K562 (cell line): ENCODE measurements at regions not wholly inside any gene's neighbourhood (a gene's known extent, or its start where the extent isn't known, plus 50 kb on each side); places are given as distances from the start of the nearest gene placed in this dataset.
A peak's percentile ranks its signal among the peaks of the same experiment; 100 is the strongest.

ENCODE experiments used
- CHD4 ChIP-seq: fragments of 200-600 bp; sonication (generic); IDR thresholded peaks from 3 replicates; pipeline ENCODE4 v1.6.1; 2012; ENCODE audit warnings: low read depth, mild to moderate bottlenecking, mixed read lengths, low read length, inconsistent platforms; ENCODE audit not compliant: insufficient read depth, insufficient replicate concordance, poor library complexity, severe bottlenecking
- CHD7 ChIP-seq: fragments of 200-600 bp; sonication (generic); IDR thresholded peaks from one replicate; pipeline ENCODE4 v1.6.1; 2012; ENCODE audit warnings: mild to moderate bottlenecking, low read depth, low read length, inconsistent platforms
- CTBP1 ChIP-seq: fragments of 450-650 bp; IDR thresholded peaks from 2 replicates; pipeline ENCODE4 v1.6.1; 2016; ENCODE audit warnings: borderline replicate concordance
- GABPA ChIP-seq: fragments of 200-800 bp; sonication (Bioruptor generic); conservative IDR thresholded peaks from 2 replicates; pipeline ENCODE4 v1.6.1; 2016; ENCODE audit warnings: low read depth, missing genetic modification characterization, missing compliant biosample characterization
- HDAC8 ChIP-seq: fragments of 450-650 bp; IDR thresholded peaks from 2 replicates; pipeline ENCODE4 v1.6.1; 2016; ENCODE audit warnings: mild to moderate bottlenecking, missing genetic modification characterization, moderate library complexity, missing compliant biosample characterization
- ILF3 ChIP-seq: fragments of 450-650 bp; IDR thresholded peaks from 2 replicates; pipeline ENCODE4 v1.6.1; 2018; ENCODE audit warnings: antibody characterized with exemption, mild to moderate bottlenecking, moderate library complexity, borderline replicate concordance
- JUN ChIP-seq, 2 experiments: sonication (generic) in 1 of 2; formaldehyde crosslinking in 1 of 2; IDR thresholded peaks; 2 replicates each; pipeline versions ENCODE4 v1.6.1 to v1.8.0; 2012 to 2022; ENCODE audit warnings: borderline replicate concordance in 2 of 2, mild to moderate bottlenecking in 2 of 2, improper control_type of control experiment in 1 of 2, low read depth in 1 of 2, low read length in 1 of 2, missing genetic modification reagents in 1 of 2
- MEF2A ChIP-seq: IDR thresholded peaks from 2 replicates; pipeline ENCODE4 v1.6.1; 2011; ENCODE audit warnings: low read depth, mild to moderate bottlenecking, low read length, moderate library complexity; ENCODE audit not compliant: control insufficient read depth
- NFIX ChIP-seq: fragments of 250-450 bp; sonication (Bioruptor Pico); IDR thresholded peaks from 2 replicates; pipeline ENCODE4 v1.4.0; 2020; ENCODE audit warnings: low read depth, mild to moderate bottlenecking, moderate library complexity
- NFYB ChIP-seq: IDR thresholded peaks from 2 replicates; pipeline ENCODE4 v1.6.1; 2011; ENCODE audit warnings: mild to moderate bottlenecking, moderate library complexity; ENCODE audit not compliant: insufficient read length; ENCODE audit errors: extremely low read depth
- PHTF2 ChIP-seq: fragments of 250-450 bp; sonication (Bioruptor Pico); IDR thresholded peaks from 2 replicates; pipeline ENCODE4 v1.5.0; 2021; ENCODE audit warnings: mild to moderate bottlenecking
- POLR2AphosphoS2 ChIP-seq: IDR thresholded peaks from 2 replicates; pipeline ENCODE4 v1.6.1; 2012; ENCODE audit warnings: low read length, improper control_type of control experiment
- RBM22 ChIP-seq: fragments of 200-400 bp; formaldehyde crosslinking; IDR thresholded peaks from 2 replicates; pipeline ENCODE4 v1.6.1; 2018; ENCODE audit warnings: low read length, low read depth; ENCODE audit not compliant: poor library complexity, severe bottlenecking
- RBM34 ChIP-seq: fragments of 200-400 bp; formaldehyde crosslinking; IDR thresholded peaks from 2 replicates; pipeline ENCODE4 v1.6.1; 2018; ENCODE audit warnings: low read length, borderline replicate concordance; ENCODE audit not compliant: insufficient read depth
- RCOR1 ChIP-seq, 2 experiments: IDR thresholded peaks; 2 replicates each; pipeline ENCODE4 v1.6.1; 2012; ENCODE audit warnings: low read depth in 2 of 2, low read length in 2 of 2, borderline replicate concordance in 1 of 2, improper control_type of control experiment in 1 of 2
- ZNF324 ChIP-seq: fragments of 250-450 bp; sonication (Bioruptor Pico); IDR thresholded peaks from 2 replicates; pipeline ENCODE4 v1.4.0; 2020; ENCODE audit warnings: mild to moderate bottlenecking
- ZNF830 ChIP-seq: fragments of 250-450 bp; sonication (Bioruptor Pico); IDR thresholded peaks from 2 replicates; pipeline ENCODE4 v1.5.0; 2021; ENCODE audit warnings: mild to moderate bottlenecking

- TF ChIP-seq CHD7 (no peak), POLR2AphosphoS2 (no peak), RCOR1 (IDR thresholded peaks at IDR 0.05; ENCODE audit: borderline replicate concordance in 1 of 2, low read depth in 2 of 2, low read length in 2 of 2) (peak in 1 of 2 experiments; percentile 51; a peak in 1 of 4 replicates), JUN (IDR thresholded peaks at IDR 0.05; ENCODE audit: borderline replicate concordance, low read depth, low read length) (no peak), JUN (CRISPR knock-in tag; IDR thresholded peaks at IDR 0.05; ENCODE audit: borderline replicate concordance) (no peak), PHTF2 (CRISPR knock-in tag) (no peak), GABPA (tag) (no peak), ZNF324 (no peak), NFYB (no peak), ZNF830 (no peak), NFIX (CRISPR knock-in tag) (no peak), MEF2A (no peak), HDAC8 (tag) (no peak), RBM22 (no peak), CTBP1 (peak; percentile 75), RBM34 (no peak), CHD4 (no peak), ILF3 (no peak)
These were observed 108.8 kb downstream of the KLF13 start (continued) for GRCh38 chr15:31435261-31435911.
